A673 (cell line): ENCODE measurements at regions not wholly inside any gene's neighbourhood (a gene's known extent, or its start where the extent isn't known, plus 50 kb on each side); places are given as distances from the start of the nearest gene placed in this dataset.

ENCODE experiments used
- EZH2 ChIP-seq: fragments of 200-600 bp; sonication (generic); IDR thresholded peaks from 2 replicates; pipeline ENCODE4 v1.6.1; 2017; ENCODE audit warnings: borderline replicate concordance, low read depth, mild to moderate bottlenecking, mixed read lengths, antibody characterized with exemption, low read length; ENCODE audit not compliant: poor library complexity, severe bottlenecking
- TF ChIP-seq, protein P1 (sequence below): fragments of 300-800, 200-600 bp; sonication (generic); conservative IDR thresholded peaks from 2 replicates; pipeline ENCODE4 v1.5.1; 2017; ENCODE audit warnings: low read depth, mild to moderate bottlenecking, antibody characterized with exemption, low read length, moderate library complexity, mixed read lengths

DNA sequence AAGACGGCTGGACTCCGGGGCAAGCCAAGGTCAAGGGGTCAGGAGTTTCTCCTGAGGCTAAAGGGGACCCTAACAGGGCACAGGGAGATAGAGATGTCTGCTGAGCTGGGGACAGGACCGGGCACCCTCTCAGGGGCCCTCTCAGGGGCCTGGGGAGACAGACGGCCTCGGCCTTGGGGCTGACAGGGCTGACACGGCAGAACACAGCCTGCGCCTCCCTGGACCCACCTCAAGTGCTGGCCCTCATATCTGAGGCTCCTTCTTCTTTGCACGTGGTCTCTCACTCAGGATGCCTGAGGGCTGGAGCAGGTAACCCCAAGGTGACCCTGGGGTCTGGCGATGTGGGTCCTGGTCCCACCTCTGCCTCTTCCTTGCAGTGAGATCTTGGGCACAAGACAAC, 186.9 kb upstream of the TNRC6C start:
- TF ChIP-seq, protein P1, sequence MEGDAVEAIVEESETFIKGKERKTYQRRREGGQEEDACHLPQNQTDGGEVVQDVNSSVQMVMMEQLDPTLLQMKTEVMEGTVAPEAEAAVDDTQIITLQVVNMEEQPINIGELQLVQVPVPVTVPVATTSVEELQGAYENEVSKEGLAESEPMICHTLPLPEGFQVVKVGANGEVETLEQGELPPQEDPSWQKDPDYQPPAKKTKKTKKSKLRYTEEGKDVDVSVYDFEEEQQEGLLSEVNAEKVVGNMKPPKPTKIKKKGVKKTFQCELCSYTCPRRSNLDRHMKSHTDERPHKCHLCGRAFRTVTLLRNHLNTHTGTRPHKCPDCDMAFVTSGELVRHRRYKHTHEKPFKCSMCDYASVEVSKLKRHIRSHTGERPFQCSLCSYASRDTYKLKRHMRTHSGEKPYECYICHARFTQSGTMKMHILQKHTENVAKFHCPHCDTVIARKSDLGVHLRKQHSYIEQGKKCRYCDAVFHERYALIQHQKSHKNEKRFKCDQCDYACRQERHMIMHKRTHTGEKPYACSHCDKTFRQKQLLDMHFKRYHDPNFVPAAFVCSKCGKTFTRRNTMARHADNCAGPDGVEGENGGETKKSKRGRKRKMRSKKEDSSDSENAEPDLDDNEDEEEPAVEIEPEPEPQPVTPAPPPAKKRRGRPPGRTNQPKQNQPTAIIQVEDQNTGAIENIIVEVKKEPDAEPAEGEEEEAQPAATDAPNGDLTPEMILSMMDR: no peak
- no peak for TF ChIP-seq EZH2
